ENCODE measurements at regions not wholly inside any gene's neighbourhood (a gene's known extent, or its start where the extent isn't known, plus 50 kb on each side); places are given as distances from the start of the nearest gene placed in this dataset.

GRCh38 chr5:93008502-93009207 is 572.4 kb downstream of the NR2F1-AS1 start:
- H3K9me3 ChIP-seq (ENCODE audit: insufficient read depth, low read length), result no peaks in the 10 kb centered on the region
- no peaks in the 10 kb centered on the region for H3K4me1 ChIP-seq (ENCODE audit: low read length)
- H3K27me3 ChIP-seq (ENCODE audit: low read depth, low read length), result no peaks in the 10 kb centered on the region
- H4K20me1 ChIP-seq (ENCODE audit: insufficient read depth, low read length), result no peaks in the 10 kb centered on the region
- no peak overlapping the region for H2AFZ ChIP-seq (ENCODE audit: low read depth, low read length)
- H3K4me2 ChIP-seq (ENCODE audit: low read length), result no peak overlapping the region
- H3K36me3 ChIP-seq (replicated peaks; ENCODE audit: low read depth, low read length), result no peaks in the 10 kb centered on the region
- TF ChIP-seq EZH2phosphoT487 (IDR thresholded peaks at IDR 0.05; ENCODE audit: low read depth), result no peak
- no peak for TF ChIP-seq CTCF (IDR thresholded peaks at IDR 0.05; ENCODE audit: low read depth, low read length)
- H3K79me2 ChIP-seq (ENCODE audit: low read length), result no peaks in the 10 kb centered on the region
- no peak overlapping the region for H3K9ac ChIP-seq (ENCODE audit: low read length)
- H3K4me3 ChIP-seq (ENCODE audit: low read length), result no peak overlapping the region
- no peak overlapping the region for H3K27ac ChIP-seq (ENCODE audit: low read length)

- H3K9me3 ChIP-seq (ENCODE audit: insufficient read depth, low read length), result no peaks in the 10 kb centered on the region
- no peaks in the 10 kb centered on the region for H3K27me3 ChIP-seq (ENCODE audit: low read depth, low read length)
- no peak overlapping the region for H2AFZ ChIP-seq (ENCODE audit: low read depth, low read length)
- no peak overlapping the region for H3K4me2 ChIP-seq (ENCODE audit: low read length)
- H3K79me2 ChIP-seq (ENCODE audit: low read length), result no peaks in the 10 kb centered on the region
- H3K36me3 ChIP-seq (replicated peaks; ENCODE audit: low read depth, low read length), result no peaks in the 10 kb centered on the region
- no peaks in the 10 kb centered on the region for H3K4me1 ChIP-seq (ENCODE audit: low read length)
- H3K27ac ChIP-seq (ENCODE audit: low read length), result no peak overlapping the region
- H4K20me1 ChIP-seq (ENCODE audit: insufficient read depth, low read length), result no peaks in the 10 kb centered on the region
- TF ChIP-seq CTCF (IDR thresholded peaks at IDR 0.05; ENCODE audit: low read depth, low read length) (no peak), EZH2phosphoT487 (IDR thresholded peaks at IDR 0.05; ENCODE audit: low read depth) (no peak)
- no peak overlapping the region for H3K9ac ChIP-seq (ENCODE audit: low read length)
- no peak overlapping the region for H3K4me3 ChIP-seq (ENCODE audit: low read length)
Observed at GRCh38 chr5:93006915-93007314, 574.1 kb downstream of the NR2F1-AS1 start.

GRCh38 chr5:92998456-92998855 is 582.6 kb downstream of the NR2F1-AS1 start:
- Histone ChIP-seq H3K36me3 (replicated peaks; ENCODE audit: low read depth, low read length) (no peaks in the 10 kb centered on the region), H3K9me3 (ENCODE audit: insufficient read depth, low read length) (no peaks in the 10 kb centered on the region), H3K27me3 (ENCODE audit: low read depth, low read length) (no peaks in the 10 kb centered on the region), H2AFZ (ENCODE audit: low read depth, low read length) (no peak overlapping the region), H3K79me2 (ENCODE audit: low read length) (no peaks in the 10 kb centered on the region), H3K27ac (ENCODE audit: low read length) (no peak overlapping the region), H3K4me1 (ENCODE audit: low read length) (no peaks in the 10 kb centered on the region), H3K4me3 (ENCODE audit: low read length) (no peak overlapping the region), H4K20me1 (ENCODE audit: insufficient read depth, low read length) (no peaks in the 10 kb centered on the region), H3K4me2 (ENCODE audit: low read length) (no peak overlapping the region), H3K9ac (ENCODE audit: low read length) (no peak overlapping the region)
- TF ChIP-seq CTCF (IDR thresholded peaks at IDR 0.05; ENCODE audit: low read depth, low read length) (no peak), EZH2phosphoT487 (IDR thresholded peaks at IDR 0.05; ENCODE audit: low read depth) (no peak)

GRCh38 chr5:92994392-92994791 is 586.6 kb downstream of the NR2F1-AS1 start:
- no peak overlapping the region for H2AFZ ChIP-seq (ENCODE audit: low read depth, low read length)
- peaks cover 5% of the 10 kb centered on the region; the same call in 1 of the 2 replicates for H3K4me1 ChIP-seq (ENCODE audit: low read length)
- H3K9me3 ChIP-seq (ENCODE audit: insufficient read depth, low read length), result no peaks in the 10 kb centered on the region
- H3K4me3 ChIP-seq (ENCODE audit: low read length), result no peak overlapping the region
- no peaks in the 10 kb centered on the region for H4K20me1 ChIP-seq (ENCODE audit: insufficient read depth, low read length)
- no peaks in the 10 kb centered on the region for H3K79me2 ChIP-seq (ENCODE audit: low read length)
- H3K27ac ChIP-seq (ENCODE audit: low read length), result no peak overlapping the region
- no peaks in the 10 kb centered on the region for H3K27me3 ChIP-seq (ENCODE audit: low read depth, low read length)
- H3K4me2 ChIP-seq (ENCODE audit: low read length), result no peak overlapping the region
- H3K36me3 ChIP-seq (replicated peaks; ENCODE audit: low read depth, low read length), result no peaks in the 10 kb centered on the region
- no peak overlapping the region for H3K9ac ChIP-seq (ENCODE audit: low read length)
- TF ChIP-seq EZH2phosphoT487 (IDR thresholded peaks at IDR 0.05; ENCODE audit: low read depth) (no peak), CTCF (IDR thresholded peaks at IDR 0.05; ENCODE audit: low read depth, low read length) (no peak)

Data from OCI-LY3 (cell line).